IPS DF 4.7 (cell line): ENCODE measurements at regions not wholly inside any gene's neighbourhood (a gene's known extent, or its start where the extent isn't known, plus 50 kb on each side); places are given as distances from the start of the nearest gene placed in this dataset.

Source experiments
- DNase-seq: peaks from one replicate; pipeline ENCODE4 v3.0.0-alpha.2; 2013; ENCODE audit warnings: low spot score; ENCODE audit errors: extremely low read depth

- DNase-seq, result no peak
Measured at GRCh38 chr14:51396222-51396815, 156.3 kb downstream of the TMX1 start.

- DNase-seq, result no peak
Measured at GRCh38 chr14:51398898-51399297, 158.9 kb downstream of the TMX1 start.

GRCh38 chr14:51400139-51400538, 160.1 kb downstream of the TMX1 start:
- no peak for DNase-seq

- DNase-seq, result no peak
Measured at GRCh38 chr14:51401272-51401671, 161.2 kb downstream of the TMX1 start.

GRCh38 chr14:51401756-51402155, 161.7 kb downstream of the TMX1 start:
- no peak for DNase-seq

GRCh38 chr14:51410897-51411296, 170.8 kb downstream of the TMX1 start:
- no peak for DNase-seq

GRCh38 chr14:51419685-51420084, 179.6 kb downstream of the TMX1 start:
- DNase-seq, result no peak

GRCh38 chr14:51422704-51423103, 182.7 kb downstream of the TMX1 start:
- DNase-seq, result no peak

GRCh38 chr14:51424041-51424440, 184.0 kb downstream of the TMX1 start:
- DNase-seq, result no peak

- DNase-seq, result no peak
Measured at GRCh38 chr14:51424561-51425251, 184.7 kb downstream of the TMX1 start.

GRCh38 chr14:51428981-51429380, 188.9 kb downstream of the TMX1 start:
- no peak for DNase-seq

GRCh38 chr14:51430079-51430478, 190.0 kb downstream of the TMX1 start:
- no peak for DNase-seq

GRCh38 chr14:51430633-51431032, 190.6 kb downstream of the TMX1 start:
- DNase-seq, result no peak

- no peak for DNase-seq
Measured at GRCh38 chr14:51431033-51431709, 191.1 kb downstream of the TMX1 start.

- DNase-seq, result no peak
Measured at GRCh38 chr14:51431741-51432140, 191.7 kb downstream of the TMX1 start.

GRCh38 chr14:51432302-51432948, 192.4 kb downstream of the TMX1 start:
- DNase-seq, result no peak

- DNase-seq, result no peak
Measured at GRCh38 chr14:51436630-51437029, 196.6 kb downstream of the TMX1 start.

GRCh38 chr14:51439896-51440295, 199.8 kb downstream of the TMX1 start:
- DNase-seq, result no peak

- no peak for DNase-seq
Measured at GRCh38 chr14:51441001-51441400, 201.0 kb downstream of the TMX1 start.

- no peak for DNase-seq
Measured at GRCh38 chr14:51442513-51443175, 202.6 kb downstream of the TMX1 start.

GRCh38 chr14:51443195-51444018, 203.4 kb downstream of the TMX1 start:
- no peak for DNase-seq
